Activated CD8-positive, alpha-beta T cell treated with anti-CD3 and anti-CD28 coated beads for 36 hours (primary cell): ENCODE measurements at regions not wholly inside any gene's neighbourhood (a gene's known extent, or its start where the extent isn't known, plus 50 kb on each side); places are given as distances from the start of the nearest gene placed in this dataset.

Experiments
- ATAC-seq: fragments of 200-7000 bp; cut with Tn5 transposase; one replicate; pipeline ENCODE4 v1.10.0; 2021; ENCODE audit warnings: mild to moderate bottlenecking, moderate library complexity
- CTCF ChIA-PET: fragments of 350-600 bp; sonication (Branson Sonifier 250); formaldehyde crosslinking; loops from one replicate; lab custom pipeline; 2021; ENCODE audit warnings: antibody characterized with exemption; lab: Charles Lee
- POLR2A ChIA-PET: fragments of 350-600 bp; sonication (Branson Sonifier 250); formaldehyde crosslinking; loops from one replicate; lab custom pipeline; 2021; ENCODE audit warnings: antibody characterized with exemption; lab: Charles Lee
- DNase-seq: peaks from one replicate; pipeline ENCODE4 v3.0.0-alpha.2; 2020
- H3K27ac Mint-ChIP-seq: one replicate; pipeline ENCODE4 v1.8.0; 2021; ENCODE audit warnings: mild to moderate bottlenecking, mixed read lengths
- H3K27me3 Mint-ChIP-seq: one replicate; pipeline ENCODE4 v1.8.0; 2021; ENCODE audit warnings: mixed read lengths
- H3K36me3 Mint-ChIP-seq: one replicate; pipeline ENCODE4 v1.8.0; 2021; ENCODE audit warnings: low read depth, mixed read lengths
- H3K4me1 Mint-ChIP-seq: one replicate; pipeline ENCODE4 v1.8.0; 2021; ENCODE audit warnings: low read depth, mixed read lengths
- H3K4me3 Mint-ChIP-seq: one replicate; pipeline ENCODE4 v1.8.0; 2021; ENCODE audit warnings: mild to moderate bottlenecking, moderate library complexity, mixed read lengths
- H3K9me3 Mint-ChIP-seq: one replicate; pipeline ENCODE4 v1.8.0; 2021; ENCODE audit warnings: mixed read lengths
- CTCF ChIP-seq: fragments of 200-600 bp; IDR thresholded peaks from one replicate; pipeline ENCODE4 v1.8.0; 2022; ENCODE audit warnings: antibody characterized with exemption, mild to moderate bottlenecking
- intact Hi-C: fragments of 100-400 bp; cut with micrococcal nuclease; formaldehyde crosslinking; loops from one replicate; pipeline ENCODE4 v1.10.0; 2022

- peaks cover 2% of the 10 kb centered on the region for H3K36me3 Mint-ChIP-seq
- H3K4me1 Mint-ChIP-seq: no peaks in the 10 kb centered on the region
- no peak overlapping the region for H3K27ac Mint-ChIP-seq
- DNase-seq (no peak), ATAC-seq (no peak)
- TF ChIP-seq CTCF: no peak
- H3K9me3 Mint-ChIP-seq: peaks cover 10% of the 10 kb centered on the region
- ChIA-PET CTCF (no interaction called here), POLR2A (no interaction called here)
- intact Hi-C loops: no loop called here
- no peak overlapping the region for H3K4me3 Mint-ChIP-seq
- H3K27me3 Mint-ChIP-seq: peaks cover 24% of the 10 kb centered on the region
Observed at GRCh38 chr2:3009005-3009404, 368.6 kb downstream of the EIPR1 start.

GRCh38 chr2:3008561-3008960 lies 369.1 kb downstream of the EIPR1 start:
- H3K27me3 Mint-ChIP-seq: peaks cover 24% of the 10 kb centered on the region
- H3K27ac Mint-ChIP-seq: no peak overlapping the region
- no peaks in the 10 kb centered on the region for H3K4me1 Mint-ChIP-seq
- peaks cover 7% of the 10 kb centered on the region for H3K9me3 Mint-ChIP-seq
- no peak overlapping the region for H3K4me3 Mint-ChIP-seq
- ATAC-seq: no peak
- H3K36me3 Mint-ChIP-seq: peaks cover 2% of the 10 kb centered on the region
- TF ChIP-seq CTCF: no peak
- ChIA-PET CTCF (no interaction called here), POLR2A (no interaction called here)
- DNase-seq: no peak
- intact Hi-C loops: no loop called here

GRCh38 chr2:3007135-3007534 lies 370.5 kb downstream of the EIPR1 start:
- Mint-ChIP-seq H3K36me3 (no peaks in the 10 kb centered on the region), H3K4me1 (no peaks in the 10 kb centered on the region), H3K27ac (no peak overlapping the region), H3K9me3 (no peaks in the 10 kb centered on the region), H3K4me3 (no peak overlapping the region), H3K27me3 (peaks cover 24% of the 10 kb centered on the region)
- DNase-seq: no peak
- ChIA-PET POLR2A (no interaction called here), CTCF (no interaction called here)
- ATAC-seq: no peak
- no peak for TF ChIP-seq CTCF
- intact Hi-C loops: no loop called here

GRCh38 chr2:3005859-3006501 lies 371.6 kb downstream of the EIPR1 start:
- Mint-ChIP-seq H3K9me3 (no peaks in the 10 kb centered on the region), H3K27ac (no peak overlapping the region), H3K36me3 (no peaks in the 10 kb centered on the region), H3K27me3 (peaks cover 26% of the 10 kb centered on the region), H3K4me1 (no peaks in the 10 kb centered on the region), H3K4me3 (no peak overlapping the region)
- no peak for ATAC-seq
- POLR2A ChIA-PET: no interaction called here
- no peak for DNase-seq
- no peak for TF ChIP-seq CTCF
- intact Hi-C loops: no loop called here
- CTCF ChIA-PET: no interaction called here

GRCh38 chr2:3001615-3002560 lies 375.7 kb downstream of the EIPR1 start:
- CTCF ChIA-PET: no interaction called here
- Mint-ChIP-seq H3K27ac (no peak overlapping the region), H3K27me3 (peaks cover 13% of the 10 kb centered on the region), H3K4me3 (no peak overlapping the region), H3K36me3 (no peaks in the 10 kb centered on the region), H3K9me3 (no peaks in the 10 kb centered on the region), H3K4me1 (no peaks in the 10 kb centered on the region)
- DNase-seq (no peak), ATAC-seq (no peak)
- intact Hi-C loops: no loop called here
- no peak for TF ChIP-seq CTCF
- POLR2A ChIA-PET: no interaction called here
